Panc1 (cell line): ENCODE measurements at regions not wholly inside any gene's neighbourhood (a gene's known extent, or its start where the extent isn't known, plus 50 kb on each side); places are given as distances from the start of the nearest gene placed in this dataset.

Experiments
- CTCF ChIP-seq: fragments of 450-650 bp; IDR thresholded peaks from 2 replicates; pipeline ENCODE4 v1.5.1; 2017; ENCODE audit warnings: mild to moderate bottlenecking
- POLR2AphosphoS5 ChIP-seq: IDR thresholded peaks from 2 replicates; pipeline ENCODE4 v1.6.1; 2012; ENCODE audit warnings: mild to moderate bottlenecking, low read depth, low read length, moderate library complexity
- REST ChIP-seq, 2 experiments: IDR thresholded peaks; 2 replicates each; pipeline ENCODE4 v1.6.1; 2011 to 2012; ENCODE audit warnings: low read depth in 2 of 2, control low read depth in 1 of 2, low read length in 1 of 2, mild to moderate bottlenecking in 1 of 2, moderate library complexity in 1 of 2; ENCODE audit not compliant: insufficient read depth in 1 of 2
- TCF7L2 ChIP-seq: IDR thresholded peaks from 2 replicates; pipeline ENCODE4 v1.6.1; 2011; ENCODE audit warnings: mild to moderate bottlenecking, low read depth, low read length, inconsistent platforms

DNA sequence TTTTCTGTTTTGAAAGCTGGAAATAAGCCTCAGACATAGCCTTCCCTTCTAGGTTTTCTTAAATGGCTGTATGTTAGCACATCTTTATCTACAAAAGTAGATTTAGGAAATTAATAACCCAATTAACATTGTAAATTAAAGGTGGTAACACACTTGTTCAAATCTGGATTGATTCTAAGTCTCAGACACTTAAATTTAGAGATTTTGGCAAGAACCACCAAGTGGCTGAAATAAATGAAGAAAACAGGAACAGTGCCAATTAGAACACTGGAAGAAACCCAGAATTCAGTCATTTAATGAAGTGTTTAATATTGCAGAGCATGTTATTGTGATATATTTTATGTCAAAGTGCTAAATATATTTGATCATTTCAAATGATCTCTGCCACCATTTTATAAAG lies 628.2 kb downstream of the USP25 start:
- TF ChIP-seq POLR2AphosphoS5 (no peak), CTCF (no peak), TCF7L2 (no peak), REST (IDR thresholded peaks at IDR 0.05; ENCODE audit: insufficient read depth in 1 of 2, low read depth in 2 of 2, low read length in 1 of 2) (no peak)
